Testis (tissue), 2 donors: ENCODE measurements at regions not wholly inside any gene's neighbourhood (a gene's known extent, or its start where the extent isn't known, plus 50 kb on each side); places are given as distances from the start of the nearest gene placed in this dataset.

Source experiments
- POLR2A ChIP-seq: fragments of 450-650 bp; IDR thresholded peaks from one replicate; pipeline ENCODE4 v1.6.1; 2017; ENCODE audit warnings: antibody characterized with exemption, mild to moderate bottlenecking, moderate library complexity
- TF ChIP-seq, protein P1 (sequence below), 3 experiments: fragments of 450-650 bp in 2 of 3; fragments of 200-600 bp in 1 of 3; sonication (generic) in 1 of 3; IDR thresholded peaks; one replicate each; pipeline ENCODE4 v1.5.1; 2016 to 2019; ENCODE audit warnings: antibody characterized with exemption in 3 of 3, mild to moderate bottlenecking in 2 of 3, moderate library complexity in 1 of 3

DNA sequence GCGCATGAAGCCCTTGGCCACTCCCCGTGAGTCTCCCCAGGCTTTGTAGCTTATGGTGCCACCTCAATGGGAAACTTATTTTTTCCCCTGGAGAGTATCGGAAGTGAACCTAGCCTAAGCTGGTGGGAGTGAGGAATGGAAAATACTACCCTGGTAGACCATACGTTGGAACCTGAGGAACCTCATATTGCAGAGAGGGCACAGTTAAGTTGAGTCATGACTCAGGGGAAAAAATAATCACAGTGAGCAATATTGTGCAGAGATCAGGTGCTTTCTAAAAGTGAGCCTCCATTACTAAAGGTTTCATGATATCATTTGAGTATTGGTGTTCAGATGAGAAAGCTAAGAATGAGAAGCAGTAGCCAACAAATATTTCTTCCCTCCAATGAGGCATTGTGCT lies 360.5 kb upstream of the NT5C1B start:
- no peak for TF ChIP-seq POLR2A
- TF ChIP-seq, protein P1, sequence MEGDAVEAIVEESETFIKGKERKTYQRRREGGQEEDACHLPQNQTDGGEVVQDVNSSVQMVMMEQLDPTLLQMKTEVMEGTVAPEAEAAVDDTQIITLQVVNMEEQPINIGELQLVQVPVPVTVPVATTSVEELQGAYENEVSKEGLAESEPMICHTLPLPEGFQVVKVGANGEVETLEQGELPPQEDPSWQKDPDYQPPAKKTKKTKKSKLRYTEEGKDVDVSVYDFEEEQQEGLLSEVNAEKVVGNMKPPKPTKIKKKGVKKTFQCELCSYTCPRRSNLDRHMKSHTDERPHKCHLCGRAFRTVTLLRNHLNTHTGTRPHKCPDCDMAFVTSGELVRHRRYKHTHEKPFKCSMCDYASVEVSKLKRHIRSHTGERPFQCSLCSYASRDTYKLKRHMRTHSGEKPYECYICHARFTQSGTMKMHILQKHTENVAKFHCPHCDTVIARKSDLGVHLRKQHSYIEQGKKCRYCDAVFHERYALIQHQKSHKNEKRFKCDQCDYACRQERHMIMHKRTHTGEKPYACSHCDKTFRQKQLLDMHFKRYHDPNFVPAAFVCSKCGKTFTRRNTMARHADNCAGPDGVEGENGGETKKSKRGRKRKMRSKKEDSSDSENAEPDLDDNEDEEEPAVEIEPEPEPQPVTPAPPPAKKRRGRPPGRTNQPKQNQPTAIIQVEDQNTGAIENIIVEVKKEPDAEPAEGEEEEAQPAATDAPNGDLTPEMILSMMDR (IDR thresholded peaks at IDR 0.05): no peak
